HUDEP-2 (cell line): ENCODE measurements at regions not wholly inside any gene's neighbourhood (a gene's known extent, or its start where the extent isn't known, plus 50 kb on each side); places are given as distances from the start of the nearest gene placed in this dataset.

ENCODE experiments used
- DNase-seq, 76 experiments: peaks; one replicate each; lab custom pipeline; 2025; ENCODE audit not compliant: unreplicated experiment in 76 of 76; lab: John Stamatoyannopoulos, UW

DNA sequence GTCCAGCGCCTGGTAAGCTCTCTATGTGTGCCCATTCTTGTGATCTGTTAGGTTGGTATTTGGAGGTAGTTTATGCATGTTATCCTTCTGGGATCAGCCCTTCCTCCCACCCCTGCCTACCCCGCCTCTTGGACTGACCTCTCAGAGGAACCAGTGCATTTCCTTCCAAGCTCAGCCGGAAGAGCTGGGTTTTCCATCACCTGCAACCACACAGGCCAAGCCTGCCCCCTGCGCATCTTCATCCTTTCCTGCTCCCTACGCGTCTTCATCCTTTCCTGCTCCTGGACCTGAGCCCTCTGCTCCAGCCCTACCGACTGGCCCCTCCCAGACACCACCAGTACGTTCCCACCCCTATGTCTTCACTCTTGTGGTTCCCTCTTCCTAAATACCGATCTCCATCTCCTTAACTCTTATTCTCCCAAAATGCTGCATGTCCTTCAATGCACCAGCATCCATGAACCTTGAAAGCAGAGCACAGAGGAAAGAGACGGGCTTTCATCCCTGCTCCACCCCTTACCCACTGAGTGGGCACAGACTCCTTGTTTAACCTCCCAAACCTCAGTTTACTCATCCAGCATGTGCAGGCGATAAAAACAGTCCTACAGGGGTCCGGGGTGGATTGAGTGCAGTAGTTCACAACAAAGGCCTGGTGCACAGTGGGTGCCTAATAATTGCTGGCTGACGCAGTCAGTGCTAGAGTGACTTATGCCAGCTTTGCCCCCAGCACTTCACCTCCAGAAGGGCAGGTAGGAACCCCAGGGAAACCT lies 526.3 kb downstream of the MATN1 start:
- DNase-seq: no peak

DNA sequence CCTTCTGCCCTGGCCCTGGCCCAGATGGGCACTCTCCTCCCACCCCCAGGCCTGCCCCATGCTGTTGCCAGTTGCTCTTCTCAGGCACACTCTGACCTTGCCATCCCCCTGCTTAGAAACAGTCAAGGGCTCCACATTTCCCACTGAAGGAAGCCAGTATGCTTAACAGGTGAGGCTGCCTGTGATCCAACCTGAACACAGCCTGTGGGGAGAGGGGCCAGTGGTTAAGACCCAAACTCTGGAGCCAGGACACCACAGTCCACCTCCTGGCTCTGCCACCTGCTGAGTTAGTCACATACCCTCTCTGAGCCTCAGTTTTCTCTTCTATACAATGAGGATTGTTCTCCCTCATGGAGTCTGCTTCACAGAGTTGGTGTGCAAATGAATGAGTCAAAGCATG lies 526.9 kb downstream of the MATN1 start:
- no peak for DNase-seq

DNA sequence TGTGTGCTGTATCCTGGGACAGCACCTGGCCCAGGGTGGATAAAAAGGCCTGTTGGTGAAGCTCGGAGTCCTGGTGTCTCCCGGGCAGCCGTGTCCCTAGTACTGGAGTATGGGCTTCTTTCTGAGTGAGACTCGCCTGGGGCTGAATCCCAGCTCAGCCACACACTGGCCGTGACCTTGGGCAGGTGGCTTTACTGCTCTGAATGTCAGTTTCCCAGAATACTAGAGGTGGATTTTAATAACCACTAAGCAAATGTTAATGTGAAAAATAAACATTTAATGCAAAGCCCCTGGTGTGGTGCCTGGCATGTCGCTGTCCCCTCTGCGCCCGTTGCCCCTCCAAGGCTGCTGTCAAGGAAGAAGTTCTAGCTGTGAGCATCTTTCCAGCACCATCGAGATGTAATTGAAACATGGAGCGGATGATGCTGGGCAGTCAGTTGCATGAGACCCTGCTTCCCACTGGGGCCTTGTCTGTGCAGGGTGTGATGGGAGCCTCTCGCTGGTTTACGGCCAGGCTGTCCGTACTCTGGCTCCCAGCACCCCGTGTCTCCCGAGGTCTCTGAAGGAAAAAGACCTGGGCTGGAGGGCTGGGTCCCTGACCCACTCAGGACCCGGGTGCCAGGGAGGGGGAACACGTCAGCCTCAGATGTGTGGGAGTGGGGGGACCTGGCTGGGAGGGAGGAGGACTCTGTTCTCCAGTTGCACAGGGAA lies 527.8 kb downstream of the MATN1 start:
- DNase-seq: no peak

DNA sequence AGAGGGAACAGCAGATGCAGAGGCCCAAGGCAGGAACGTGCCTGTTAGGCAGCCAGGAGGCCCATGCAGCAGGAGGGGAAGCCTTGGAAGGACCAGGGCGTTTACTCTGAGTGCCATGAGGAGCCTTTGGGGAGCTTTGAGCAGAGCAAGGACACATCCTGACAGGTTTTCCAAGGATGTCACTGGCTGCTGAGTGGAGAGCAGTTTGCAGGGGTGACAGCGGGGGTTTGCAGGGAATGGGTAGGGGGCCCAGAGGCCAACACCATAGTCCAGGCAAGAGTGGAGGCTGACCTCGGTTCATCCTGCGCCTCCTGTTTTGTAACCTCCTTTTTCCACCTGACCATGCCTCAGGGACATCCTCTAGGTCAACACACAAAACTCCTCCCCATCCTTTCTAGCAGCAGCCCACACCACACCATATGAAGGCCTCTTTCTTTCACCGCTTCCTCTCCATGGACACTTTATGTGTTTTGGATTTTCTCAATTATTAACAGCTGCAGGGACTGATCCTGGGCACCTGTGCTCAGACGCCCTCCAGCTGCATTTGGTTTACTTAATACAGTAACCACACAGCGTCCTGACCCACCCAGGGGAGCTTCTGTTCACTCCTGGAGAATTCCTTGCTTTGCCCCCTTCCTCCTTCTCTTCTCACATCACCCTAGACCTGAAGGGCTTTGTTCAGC lies 528.5 kb downstream of the MATN1 start:
- DNase-seq: no peak

DNA sequence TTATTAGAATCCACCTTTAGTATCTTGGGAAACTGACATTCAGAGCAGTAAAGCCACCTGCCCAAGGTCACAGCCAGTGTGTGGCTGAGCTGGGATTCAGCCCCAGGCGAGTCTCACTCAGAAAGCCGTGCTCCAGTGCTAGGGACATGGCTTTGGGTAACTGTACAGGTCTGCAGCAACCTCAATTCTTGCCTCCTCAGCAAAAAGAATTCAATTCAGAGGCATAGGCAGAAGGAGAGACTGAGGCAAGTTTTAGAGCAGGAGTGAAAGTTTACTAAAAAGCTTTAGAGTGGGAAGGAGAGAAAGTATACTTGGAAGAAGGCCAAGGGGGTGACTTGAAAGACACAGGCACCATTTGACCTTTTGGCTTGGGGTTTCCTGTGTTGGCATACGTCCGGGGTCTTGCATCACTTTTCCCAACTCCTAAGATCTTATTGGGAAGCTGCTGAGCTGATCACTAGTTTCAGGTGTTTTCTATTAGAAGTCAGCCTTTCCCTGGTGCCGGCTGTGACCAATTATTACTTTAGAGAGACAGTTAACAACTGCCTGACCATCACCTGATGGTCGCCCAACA lies 529.3 kb downstream of the MATN1 start:
- no peak for DNase-seq

DNA sequence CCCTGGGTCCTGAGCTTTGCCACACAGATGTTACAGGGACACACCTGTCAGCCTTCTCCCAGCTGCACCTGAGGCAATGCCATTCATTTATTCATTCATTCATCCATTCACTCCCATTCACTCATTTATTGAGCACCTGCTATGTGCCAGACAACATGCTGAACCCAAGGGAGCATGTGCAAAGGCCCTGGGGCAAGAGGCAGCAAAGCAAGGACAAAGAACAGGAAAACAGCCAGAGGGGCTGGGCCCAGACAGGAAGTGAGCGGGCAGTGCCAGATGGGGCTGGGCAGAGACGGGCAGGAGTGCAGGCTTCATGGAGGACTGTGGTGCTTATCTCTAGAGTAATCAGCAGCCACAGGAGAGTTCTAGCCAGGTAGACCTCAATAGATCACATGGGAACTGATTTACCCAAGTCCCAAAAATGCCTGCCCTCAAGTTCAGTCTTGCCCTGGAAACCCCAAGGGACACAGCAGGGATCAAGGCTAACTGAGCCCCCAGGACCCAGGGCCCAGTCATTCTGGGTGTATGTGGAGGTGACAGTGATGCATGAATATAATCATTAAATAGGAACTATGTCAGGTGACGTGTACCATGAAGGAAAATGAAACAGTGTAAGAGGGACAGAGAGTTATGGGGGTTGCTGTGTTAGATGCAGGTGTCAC lies 530.3 kb downstream of the MATN1 start:
- no peak for DNase-seq

DNA sequence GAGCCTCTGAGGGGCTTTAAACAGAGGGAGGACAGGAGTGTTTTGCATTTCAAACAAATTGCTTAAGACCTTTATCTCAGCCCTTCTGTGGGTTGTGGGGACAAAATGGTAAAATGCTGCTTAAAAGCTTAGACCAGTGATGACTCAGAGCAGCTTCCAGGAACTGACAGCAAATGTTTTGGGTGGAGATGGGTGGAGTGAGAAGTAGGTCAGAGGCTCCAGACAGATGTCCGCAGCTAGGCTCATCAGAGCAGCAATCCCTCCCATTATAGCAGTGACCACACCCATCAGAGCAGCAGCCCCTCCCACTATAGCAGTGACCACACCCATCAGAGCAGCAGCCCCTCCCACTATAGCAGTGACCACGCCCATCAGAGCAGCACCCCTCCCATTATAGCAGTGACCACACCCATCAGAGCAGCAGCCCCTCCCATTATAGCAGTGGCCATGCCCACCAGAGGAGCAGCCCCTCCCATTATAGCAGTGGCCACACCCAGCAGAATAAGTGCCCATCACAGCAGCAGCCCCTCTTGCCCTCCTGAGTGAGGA lies 532.2 kb downstream of the MATN1 start:
- DNase-seq: peak in 73 of 76 experiments; percentile 38 to 92 (median 71)

DNA sequence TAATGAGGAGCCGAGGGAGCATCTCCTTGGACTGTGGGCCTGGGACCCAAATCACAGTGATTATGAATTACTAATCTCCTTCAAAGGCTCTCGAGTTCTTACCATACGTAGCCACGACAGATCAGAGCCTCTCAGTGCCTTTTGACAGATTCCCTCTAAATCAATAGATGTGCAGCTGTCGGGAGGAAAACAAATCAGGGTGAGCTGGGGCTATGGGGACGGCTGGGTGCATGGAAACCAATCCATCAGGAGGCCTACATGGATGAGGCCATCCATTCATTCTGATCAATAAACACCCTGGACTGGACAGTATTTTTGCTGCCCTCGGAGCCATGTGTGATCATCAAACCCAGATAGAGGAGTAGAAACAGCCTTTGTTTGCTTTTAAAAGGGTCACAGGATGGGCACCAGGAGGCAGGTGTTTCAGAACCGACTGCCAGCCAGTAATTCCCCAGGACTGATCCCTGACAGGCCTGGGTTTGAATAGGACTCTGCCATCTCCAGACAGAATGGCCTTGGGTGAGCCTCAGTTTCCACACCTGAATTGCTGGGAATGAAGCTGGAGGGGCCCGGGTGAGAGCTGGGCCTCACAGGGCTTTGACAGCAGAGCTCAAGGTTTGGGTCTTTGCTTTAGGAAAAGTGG lies 532.8 kb downstream of the MATN1 start:
- DNase-seq: no peak

DNA sequence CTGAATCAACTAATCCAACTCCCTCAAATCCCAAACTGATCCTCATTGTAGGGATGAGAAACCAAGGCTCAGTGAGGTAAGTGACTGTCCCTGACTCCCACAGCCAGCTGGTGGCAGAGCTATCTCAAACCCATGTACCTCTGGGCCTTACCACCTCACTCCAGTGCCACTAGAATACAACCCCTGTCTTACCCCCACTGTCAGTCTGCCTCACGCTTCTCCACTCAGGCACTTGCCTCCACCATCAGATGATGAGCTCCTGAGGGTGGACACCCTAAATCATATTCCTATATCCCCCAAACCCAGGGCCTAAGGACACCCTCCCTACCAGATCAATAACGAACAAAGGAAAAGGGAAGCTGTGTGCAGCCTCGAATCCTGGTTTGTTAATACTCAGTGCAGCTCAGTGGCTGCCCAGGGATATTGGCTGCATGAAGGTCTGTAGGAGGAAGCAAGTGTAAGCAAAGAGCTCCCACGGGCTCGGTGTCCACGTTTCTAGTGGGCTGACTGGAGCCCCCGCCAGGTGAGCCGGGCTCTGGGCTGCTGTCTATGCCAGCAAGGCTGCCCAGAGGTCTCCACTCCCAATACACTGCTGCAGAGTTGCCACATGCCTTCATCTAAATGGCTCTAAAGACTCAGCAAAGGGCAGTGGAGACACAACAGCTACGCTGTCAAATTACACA lies 533.4 kb downstream of the MATN1 start:
- DNase-seq: no peak

DNA sequence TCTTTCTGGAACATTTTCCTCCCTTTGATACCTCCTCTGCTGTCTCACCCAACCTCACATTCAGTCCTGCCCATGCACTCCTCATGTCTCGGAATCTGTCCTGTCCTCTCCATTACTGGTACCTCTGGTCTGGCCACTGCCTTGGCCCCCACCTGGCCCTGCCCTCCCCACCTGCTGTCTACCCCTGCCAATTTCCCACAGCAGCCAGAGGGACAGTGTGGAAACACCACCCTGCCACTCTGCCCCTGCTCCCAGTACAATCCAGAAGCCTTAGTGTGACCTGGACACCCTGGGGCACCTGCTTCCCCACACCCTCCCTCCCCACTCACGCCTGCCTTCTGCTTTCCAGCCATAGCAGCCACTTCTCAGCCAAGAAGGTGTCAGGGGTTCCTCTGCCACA lies 534.4 kb downstream of the MATN1 start:
- DNase-seq: no peak

DNA sequence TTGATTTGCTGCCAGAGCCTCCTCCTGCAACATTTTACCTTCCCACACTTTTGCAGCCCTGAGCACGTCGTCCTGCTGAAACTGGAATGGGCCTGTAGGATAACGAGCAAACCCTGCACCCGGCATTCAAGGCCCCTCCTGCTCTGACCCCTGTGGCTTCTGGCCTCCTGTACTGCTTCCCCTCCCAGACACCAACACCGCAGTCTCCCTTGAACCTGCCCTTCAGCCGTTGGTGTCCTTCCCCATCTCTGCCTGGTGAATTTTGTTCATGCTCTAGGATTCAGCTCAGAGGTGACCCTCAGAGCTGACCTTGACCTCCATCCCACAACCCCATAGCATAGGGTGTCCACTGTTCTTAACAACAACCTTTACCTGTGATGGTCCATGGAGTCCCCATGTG lies 535.1 kb downstream of the MATN1 start:
- no peak for DNase-seq

DNA sequence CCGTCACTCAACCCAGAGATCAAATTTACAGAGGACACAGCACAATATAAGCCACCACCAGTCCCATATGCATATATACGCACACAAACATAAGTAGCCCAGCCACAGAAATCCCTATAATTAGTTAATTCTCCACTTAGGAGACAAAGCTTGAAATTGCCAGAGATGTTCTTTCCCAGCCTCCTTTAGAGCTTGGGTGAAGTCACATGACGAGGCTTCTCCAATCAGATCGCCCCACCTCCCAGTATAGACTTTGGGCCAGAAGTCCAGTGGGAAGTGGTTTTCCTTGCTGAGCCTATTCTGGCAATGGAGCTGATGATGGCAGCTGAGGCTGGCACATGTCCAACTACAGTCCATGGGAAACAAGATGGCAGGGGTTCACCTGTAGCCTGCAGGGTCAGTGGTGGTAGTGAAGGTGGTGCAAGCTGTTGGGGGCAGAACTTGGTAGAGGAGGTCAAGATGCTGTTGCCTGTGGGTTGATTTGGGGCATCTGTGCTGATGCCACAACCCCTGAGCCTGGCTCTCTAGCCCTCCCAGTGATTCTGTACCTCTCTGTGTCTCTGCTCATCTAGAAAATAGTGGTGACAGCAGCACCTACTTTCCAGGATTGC lies 535.9 kb downstream of the MATN1 start:
- no peak for DNase-seq

DNA sequence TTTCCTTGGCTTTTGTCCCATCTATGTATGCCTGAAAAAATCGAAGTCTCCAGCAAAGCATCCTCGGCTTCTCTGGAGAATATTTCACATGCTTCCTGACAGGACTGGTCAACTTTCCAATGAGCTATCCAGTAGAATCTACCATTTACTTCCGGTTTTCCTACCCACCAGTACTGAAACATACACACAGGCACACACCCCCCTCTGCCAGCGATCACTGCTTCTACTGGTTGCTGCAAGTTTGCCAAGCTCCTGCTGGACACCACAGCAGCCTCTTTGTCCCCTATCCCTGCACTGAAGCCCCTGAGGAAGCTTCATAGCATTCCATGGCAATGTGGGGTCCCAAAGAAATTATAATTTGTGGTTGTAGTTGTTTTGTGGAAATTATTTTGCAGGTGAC lies 536.8 kb downstream of the MATN1 start:
- DNase-seq: no peak

DNA sequence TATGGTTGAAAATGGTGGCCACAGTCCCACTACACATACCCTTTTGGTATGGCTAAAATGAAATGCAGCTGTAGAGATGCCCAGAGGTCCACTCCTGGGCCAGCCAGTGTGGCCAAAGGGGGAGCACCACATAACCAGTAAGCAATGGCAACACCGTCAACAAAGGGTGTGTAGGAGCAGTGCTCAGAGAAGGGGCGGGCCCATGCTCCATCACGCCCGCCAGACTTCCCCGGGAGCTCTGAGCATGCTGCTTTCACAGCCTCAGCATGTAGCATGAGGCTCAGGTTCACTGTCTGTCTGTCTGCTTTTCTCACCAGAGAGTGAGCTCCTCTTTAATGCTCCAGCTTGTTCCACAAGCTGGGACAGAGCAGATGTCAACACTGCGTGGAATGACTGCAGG lies 537.6 kb downstream of the MATN1 start:
- DNase-seq: no peak

DNA sequence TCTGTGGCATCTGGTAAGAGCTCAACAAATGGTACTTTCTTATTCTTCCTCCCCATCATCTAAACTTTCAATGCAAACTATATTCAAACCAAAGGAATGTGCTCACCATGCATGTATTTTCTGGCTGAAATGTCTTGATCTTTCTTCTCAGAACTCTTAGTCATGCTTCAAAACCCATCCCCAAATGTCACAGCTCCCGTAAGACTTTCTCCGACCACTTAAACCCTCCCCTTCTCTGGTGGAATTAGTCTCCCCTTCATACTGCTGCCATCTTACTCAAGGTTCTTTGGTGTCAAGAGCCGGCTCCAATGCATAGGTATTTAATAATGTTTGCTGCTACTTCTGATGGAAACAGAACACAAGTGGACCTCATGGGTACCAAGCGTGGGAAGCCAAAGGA lies 538.1 kb downstream of the MATN1 start:
- no peak for DNase-seq

DNA sequence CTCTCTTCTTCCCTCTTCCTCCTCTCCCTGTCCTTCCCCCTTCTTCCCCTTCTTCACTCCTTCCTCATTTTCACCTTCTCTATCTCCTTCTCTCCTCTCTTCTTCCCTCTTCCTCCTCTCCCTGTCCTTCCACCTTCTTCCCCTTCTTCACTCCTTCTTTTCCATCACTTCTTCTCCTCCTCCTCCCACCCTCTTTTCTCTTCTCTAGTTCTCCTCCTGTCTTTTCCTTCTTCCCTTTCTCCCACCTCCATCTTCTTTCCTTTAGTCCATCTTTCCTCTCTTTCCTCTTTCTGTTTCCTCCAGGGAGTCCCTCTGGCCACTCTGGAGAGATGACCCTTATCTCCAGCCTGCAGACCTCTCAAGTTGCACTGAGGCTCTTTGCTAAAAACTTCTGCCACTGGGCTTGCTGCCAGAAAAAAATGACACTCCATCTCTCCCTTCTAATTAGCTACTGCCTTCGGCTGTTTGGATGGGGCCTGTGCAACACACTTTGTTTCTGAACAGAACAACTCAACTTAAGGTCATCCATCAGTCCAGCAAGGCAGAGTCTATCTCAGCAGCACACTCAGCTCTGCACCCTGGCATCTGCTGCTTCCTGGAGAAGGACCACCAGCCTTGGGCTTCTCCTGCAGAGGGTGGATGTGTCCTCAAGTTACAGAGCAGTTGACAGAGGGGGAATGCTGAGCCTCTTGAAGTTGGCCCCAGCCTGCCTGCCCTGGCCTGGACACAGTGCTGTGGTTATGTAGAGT lies 538.8 kb downstream of the MATN1 start:
- DNase-seq: peak in 61 of 76 experiments; percentile 2 to 74 (median 37)

DNA sequence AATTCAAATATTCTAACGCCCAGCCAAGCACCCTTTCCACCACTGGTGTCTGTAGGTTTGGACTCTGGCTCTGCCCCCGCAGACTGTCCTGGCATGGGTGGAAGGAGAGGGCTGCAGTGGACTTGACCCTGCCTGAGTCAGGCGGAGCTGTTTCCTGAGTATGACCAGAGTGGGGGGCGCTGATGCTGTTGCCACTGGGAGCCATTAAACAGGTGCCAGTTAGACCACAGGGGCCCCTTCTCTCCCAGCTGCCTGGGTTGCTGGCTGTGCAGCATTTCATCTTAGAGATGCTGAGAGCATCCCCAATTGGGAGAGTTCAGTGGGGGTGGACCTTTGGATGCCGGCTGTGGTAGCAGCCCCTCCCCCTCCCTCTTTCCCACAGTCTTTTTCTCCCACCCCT lies 539.5 kb downstream of the MATN1 start:
- no peak for DNase-seq

DNA sequence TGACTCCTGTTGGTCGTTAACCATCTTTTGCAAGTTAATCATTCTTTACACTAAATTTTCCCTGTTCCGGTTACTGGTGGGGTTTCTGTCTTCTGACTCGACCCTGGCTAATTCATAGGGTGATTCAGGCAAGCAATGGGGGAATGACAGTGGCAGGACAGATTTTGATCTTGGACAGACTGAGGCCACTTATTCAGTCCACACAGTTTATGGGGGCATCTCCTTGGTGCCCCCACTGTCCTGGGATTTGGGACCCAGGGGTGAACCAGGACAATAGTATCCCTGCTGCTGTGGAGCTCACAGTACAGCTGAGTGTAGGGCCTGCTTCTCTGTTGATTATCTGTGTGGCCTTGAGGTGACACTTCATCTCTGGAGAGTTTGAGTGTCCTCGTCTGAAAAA lies 540.4 kb downstream of the MATN1 start:
- DNase-seq: no peak
